MM.1S (cell line): ENCODE measurements at regions not wholly inside any gene's neighbourhood (a gene's known extent, or its start where the extent isn't known, plus 50 kb on each side); places are given as distances from the start of the nearest gene placed in this dataset.

Experiments used
- EZH2 ChIP-seq: fragments of 300-600 bp; sonication (generic); optimal IDR thresholded peaks from 2 replicates; pipeline ENCODE3; 2017; ENCODE audit warnings: low read depth, mild to moderate bottlenecking, antibody characterized with exemption, low read length, mixed read lengths
- EZH2phosphoT487 ChIP-seq: fragments of 300-600 bp; sonication (generic); IDR thresholded peaks from 2 replicates; pipeline ENCODE4 v1.6.1; 2018; ENCODE audit warnings: antibody characterized with exemption, low read length
- TF ChIP-seq, protein P1 (sequence below): fragments of 300-600 bp; sonication (generic); IDR thresholded peaks from 2 replicates; pipeline ENCODE4 v1.5.1; 2016; ENCODE audit warnings: antibody characterized with exemption, low read length, mixed read lengths

DNA sequence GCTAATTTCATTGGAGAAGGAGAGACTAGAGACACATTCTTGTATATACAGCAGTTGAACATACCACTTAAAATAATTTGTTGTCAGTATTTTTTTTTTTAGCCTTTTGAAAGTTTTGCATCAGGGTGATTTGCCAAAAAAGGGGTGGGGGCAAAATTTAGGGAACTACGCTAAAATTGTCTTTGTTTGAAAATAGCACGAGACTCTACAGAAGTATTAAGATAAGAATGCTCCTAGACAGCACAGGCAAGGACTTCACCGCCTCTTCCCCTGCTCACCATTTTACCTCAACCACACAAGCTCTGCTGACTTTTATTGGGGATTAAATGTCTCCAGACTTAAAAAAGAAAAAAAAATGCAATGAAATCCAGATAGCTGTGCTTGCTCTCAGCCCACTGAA, 236.1 kb upstream of the USP25 start:
- TF ChIP-seq, protein P1, sequence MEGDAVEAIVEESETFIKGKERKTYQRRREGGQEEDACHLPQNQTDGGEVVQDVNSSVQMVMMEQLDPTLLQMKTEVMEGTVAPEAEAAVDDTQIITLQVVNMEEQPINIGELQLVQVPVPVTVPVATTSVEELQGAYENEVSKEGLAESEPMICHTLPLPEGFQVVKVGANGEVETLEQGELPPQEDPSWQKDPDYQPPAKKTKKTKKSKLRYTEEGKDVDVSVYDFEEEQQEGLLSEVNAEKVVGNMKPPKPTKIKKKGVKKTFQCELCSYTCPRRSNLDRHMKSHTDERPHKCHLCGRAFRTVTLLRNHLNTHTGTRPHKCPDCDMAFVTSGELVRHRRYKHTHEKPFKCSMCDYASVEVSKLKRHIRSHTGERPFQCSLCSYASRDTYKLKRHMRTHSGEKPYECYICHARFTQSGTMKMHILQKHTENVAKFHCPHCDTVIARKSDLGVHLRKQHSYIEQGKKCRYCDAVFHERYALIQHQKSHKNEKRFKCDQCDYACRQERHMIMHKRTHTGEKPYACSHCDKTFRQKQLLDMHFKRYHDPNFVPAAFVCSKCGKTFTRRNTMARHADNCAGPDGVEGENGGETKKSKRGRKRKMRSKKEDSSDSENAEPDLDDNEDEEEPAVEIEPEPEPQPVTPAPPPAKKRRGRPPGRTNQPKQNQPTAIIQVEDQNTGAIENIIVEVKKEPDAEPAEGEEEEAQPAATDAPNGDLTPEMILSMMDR = no peak
- TF ChIP-seq EZH2phosphoT487 = no peak
- TF ChIP-seq EZH2 = no peak
